Hematopoietic multipotent progenitor cell (in vitro differentiated cells): ENCODE measurements at regions not wholly inside any gene's neighbourhood (a gene's known extent, or its start where the extent isn't known, plus 50 kb on each side); places are given as distances from the start of the nearest gene placed in this dataset. TPM values are rescaled to one million over a fixed set of nuclear protein-coding genes. Genes with fewer than 3 reads are reported as not detected.

Experiments
- DNase-seq, 3 donors: peaks; one replicate each; pipeline ENCODE4 v3.0.0-alpha.2; 2011 to 2015; ENCODE audit warnings: low read depth in 2 of 3, low spot score in 2 of 3
- small RNA-seq: library from RNA; depleted of rRNA; stranded (forward); fragments of <200 nt; gene quantifications from one replicate; pipeline ENCODE3, GENCODE V24; 2012

GRCh38 chr1:14543191-14543840, 55.2 kb upstream of the KAZN start:
- no peak for DNase-seq

- no peak for DNase-seq
Measured at GRCh38 chr1:14544319-14544718, 54.2 kb upstream of the KAZN start.

GRCh38 chr1:14545422-14546025, 53.0 kb upstream of the KAZN start:
- no peak for DNase-seq

GRCh38 chr1:14546416-14546815, 52.1 kb upstream of the KAZN start:
- no peak for DNase-seq

Small RNA genes lying in the stretch of these regions (small RNA-seq; reads per million reads assigned to genes)
- gene RNU6-1265P, result not detected
